HFFc6 (cell line): ENCODE measurements at regions not wholly inside any gene's neighbourhood (a gene's known extent, or its start where the extent isn't known, plus 50 kb on each side); places are given as distances from the start of the nearest gene placed in this dataset.
A peak's percentile ranks its signal among the peaks of the same experiment; 100 is the strongest.
"Not testable (repeated sequence)": the region's sequence is repeated elsewhere in the genome, so short reads cannot be mapped to it uniquely, and the experiment has no call there.

ENCODE experiments used
- DNase-seq: peaks from one replicate; pipeline ENCODE4 v3.0.0-alpha.2; 2018
- H3K27ac Mint-ChIP-seq: 2 replicates; pipeline ENCODE4 v1.8.0; 2020; ENCODE audit warnings: mild to moderate bottlenecking, mixed read lengths
- H3K27me3 Mint-ChIP-seq: 2 replicates; pipeline ENCODE4 v1.8.0; 2021; ENCODE audit warnings: mild to moderate bottlenecking, moderate library complexity, mixed read lengths; ENCODE audit not compliant: insufficient read depth
- H3K36me3 Mint-ChIP-seq: 2 replicates; pipeline ENCODE4 v1.8.0; 2021; ENCODE audit warnings: low read depth, mixed read lengths
- H3K4me1 Mint-ChIP-seq: 2 replicates; pipeline ENCODE4 v1.8.0; 2020; ENCODE audit warnings: low read depth, mixed read lengths
- H3K4me3 Mint-ChIP-seq: 2 replicates; pipeline ENCODE4 v1.8.0; 2020; ENCODE audit warnings: mild to moderate bottlenecking, moderate library complexity, mixed read lengths
- H3K9me3 Mint-ChIP-seq: 2 replicates; pipeline ENCODE4 v1.8.0; 2020; ENCODE audit warnings: mild to moderate bottlenecking, mixed read lengths
- CTCF ChIP-seq: fragments of 200-600 bp; sonication (generic); IDR thresholded peaks from 2 replicates; pipeline ENCODE4 v1.5.0; 2021; ENCODE audit warnings: antibody characterized with exemption, mild to moderate bottlenecking

- H3K4me3 Mint-ChIP-seq = no peak overlapping the region
- no peaks in the 10 kb centered on the region for H3K9me3 Mint-ChIP-seq
- H3K36me3 Mint-ChIP-seq = no peaks in the 10 kb centered on the region
- TF ChIP-seq CTCF = no peak
- no peak overlapping the region for H3K27ac Mint-ChIP-seq
- H3K4me1 Mint-ChIP-seq = peaks cover 23% of the 10 kb centered on the region
- DNase-seq = no peak
- H3K27me3 Mint-ChIP-seq = no peaks in the 10 kb centered on the region
Observed at GRCh38 chrY:12357655-12358054, 343.4 kb upstream of the USP9Y start.

GRCh38 chrY:12358337-12358736 is 342.7 kb upstream of the USP9Y start:
- no peak for DNase-seq
- Mint-ChIP-seq H3K27ac (no peak overlapping the region), H3K36me3 (no peaks in the 10 kb centered on the region), H3K4me1 (peaks cover 23% of the 10 kb centered on the region), H3K9me3 (no peaks in the 10 kb centered on the region), H3K4me3 (no peak overlapping the region), H3K27me3 (no peaks in the 10 kb centered on the region)
- TF ChIP-seq CTCF = no peak

GRCh38 chrY:12359867-12360266 is 341.2 kb upstream of the USP9Y start:
- H3K36me3 Mint-ChIP-seq = no peaks in the 10 kb centered on the region
- no peaks in the 10 kb centered on the region for H3K27me3 Mint-ChIP-seq
- no peak for TF ChIP-seq CTCF
- peaks cover 20% of the 10 kb centered on the region for H3K4me1 Mint-ChIP-seq
- H3K27ac Mint-ChIP-seq = no peak overlapping the region
- DNase-seq = no peak
- H3K9me3 Mint-ChIP-seq = no peaks in the 10 kb centered on the region
- H3K4me3 Mint-ChIP-seq = no peak overlapping the region

- no peak for TF ChIP-seq CTCF
- H3K4me1 Mint-ChIP-seq = peaks cover 26% of the 10 kb centered on the region
- H3K36me3 Mint-ChIP-seq = no peaks in the 10 kb centered on the region
- no peaks in the 10 kb centered on the region for H3K9me3 Mint-ChIP-seq
- H3K27ac Mint-ChIP-seq = no peak overlapping the region
- no peak for DNase-seq
- no peaks in the 10 kb centered on the region; the same call in 1 of the 2 replicates for H3K27me3 Mint-ChIP-seq
- H3K4me3 Mint-ChIP-seq = no peak overlapping the region
Observed at GRCh38 chrY:12360496-12360895, 340.5 kb upstream of the USP9Y start.

- H3K27ac Mint-ChIP-seq = peak overlapping the region; percentile 24; the same call in 1 of the 2 replicates
- TF ChIP-seq CTCF = no peak
- H3K36me3 Mint-ChIP-seq = no peaks in the 10 kb centered on the region; the same call in 1 of the 2 replicates
- H3K4me1 Mint-ChIP-seq = peaks cover 19% of the 10 kb centered on the region
- no peaks in the 10 kb centered on the region for H3K9me3 Mint-ChIP-seq
- H3K27me3 Mint-ChIP-seq = no peaks in the 10 kb centered on the region; the same call in 1 of the 2 replicates
- no peak for DNase-seq
- H3K4me3 Mint-ChIP-seq = no peak overlapping the region
Observed at GRCh38 chrY:12365311-12365910, 335.6 kb upstream of the USP9Y start.

- not testable (repeated sequence) for DNase-seq, H3K27me3 Mint-ChIP-seq, H3K36me3 Mint-ChIP-seq, H3K27ac Mint-ChIP-seq, H3K4me3 Mint-ChIP-seq, H3K4me1 Mint-ChIP-seq, H3K9me3 Mint-ChIP-seq
Observed at GRCh38 chrY:12374588-12374987, 326.4 kb upstream of the USP9Y start.

GRCh38 chrY:12391655-12392559 is 309.1 kb upstream of the USP9Y start:
- not testable (repeated sequence) for H3K27ac Mint-ChIP-seq, H3K4me3 Mint-ChIP-seq, H3K9me3 Mint-ChIP-seq, H3K36me3 Mint-ChIP-seq, H3K27me3 Mint-ChIP-seq, DNase-seq
- peaks cover 16% of the 10 kb centered on the region for H3K4me1 Mint-ChIP-seq
